Neuronal stem cell (in vitro differentiated cells): ENCODE measurements at regions not wholly inside any gene's neighbourhood (a gene's known extent, or its start where the extent isn't known, plus 50 kb on each side); places are given as distances from the start of the nearest gene placed in this dataset.

Experiments used
- DNase-seq: peaks from one replicate; pipeline ENCODE4 v3.0.0-alpha.2; 2013; ENCODE audit warnings: low spot score
- H2AFZ ChIP-seq: one replicate; pipeline ENCODE4 v1.6.1; 2013; ENCODE audit warnings: mild to moderate bottlenecking, low read length, inconsistent platforms
- H2AK5ac ChIP-seq: 2 replicates; pipeline ENCODE4 v1.6.1; 2013; ENCODE audit warnings: low read depth, mild to moderate bottlenecking, inconsistent platforms, low read length, moderate library complexity, mixed read lengths
- H2BK120ac ChIP-seq: 2 replicates; pipeline ENCODE4 v1.6.1; 2013; ENCODE audit warnings: low read depth, mild to moderate bottlenecking, inconsistent platforms, low read length, moderate library complexity, mixed read lengths
- H2BK12ac ChIP-seq: one replicate; pipeline ENCODE4 v1.6.1; 2013; ENCODE audit warnings: low read length, inconsistent platforms
- H2BK15ac ChIP-seq: 2 replicates; pipeline ENCODE4 v1.6.1; 2013; ENCODE audit warnings: mild to moderate bottlenecking, low read length, inconsistent platforms, mixed read lengths
- H2BK5ac ChIP-seq: one replicate; pipeline ENCODE4 v1.6.1; 2013; ENCODE audit warnings: inconsistent platforms, mild to moderate bottlenecking, low read length, moderate library complexity
- H3K14ac ChIP-seq: one replicate; pipeline ENCODE4 v1.6.1; 2013; ENCODE audit warnings: low read length, inconsistent platforms
- H3K18ac ChIP-seq: 2 replicates; pipeline ENCODE4 v1.6.1; 2013; ENCODE audit warnings: low read length, inconsistent platforms
- H3K23ac ChIP-seq: 2 replicates; pipeline ENCODE4 v1.6.1; 2013; ENCODE audit warnings: low read depth, mild to moderate bottlenecking, mixed read lengths, low read length, inconsistent platforms; ENCODE audit not compliant: poor library complexity
- H3K27ac ChIP-seq: replicated peaks from 3 replicates; pipeline ENCODE4 v1.5.1; 2013; ENCODE audit warnings: low read length, inconsistent platforms
- H3K27me3 ChIP-seq, 3 experiments: 2 replicates each; pipeline ENCODE4 v1.6.1; 2013; ENCODE audit warnings: low read length in 3 of 3, mild to moderate bottlenecking in 2 of 3, inconsistent platforms in 1 of 3, low read depth in 1 of 3, mixed read lengths in 1 of 3, moderate library complexity in 1 of 3; ENCODE audit not compliant: control insufficient read depth in 3 of 3, insufficient read depth in 3 of 3
- H3K36me3 ChIP-seq, 2 donors: replicated peaks in 1 of 2; 2 replicates each; pipeline ENCODE4 v1.6.1; 2013; ENCODE audit warnings: low read length in 2 of 2; ENCODE audit not compliant: control insufficient read depth in 2 of 2, insufficient read depth in 2 of 2
- H3K4ac ChIP-seq: 2 replicates; pipeline ENCODE4 v1.6.1; 2013; ENCODE audit warnings: inconsistent platforms, mild to moderate bottlenecking, low read length, moderate library complexity
- H3K4me1 ChIP-seq, 2 donors: 1 replicate in 1 of 2; 2 replicates in 1 of 2; pipeline ENCODE4 v1.6.1; 2013; ENCODE audit warnings: low read length in 2 of 2, low read depth in 1 of 2; ENCODE audit not compliant: control insufficient read depth in 2 of 2, insufficient read depth in 1 of 2
- H3K4me2 ChIP-seq: one replicate; pipeline ENCODE4 v1.6.1; 2013; ENCODE audit warnings: mild to moderate bottlenecking, low read length, inconsistent platforms; ENCODE audit not compliant: insufficient read depth, poor library complexity, severe bottlenecking
- H3K4me3 ChIP-seq, 2 donors: 2 replicates each; pipeline ENCODE4 v1.5.1; 2013; ENCODE audit warnings: low read length in 2 of 2, mild to moderate bottlenecking in 2 of 2, inconsistent platforms in 1 of 2, moderate library complexity in 1 of 2
- H3K79me1 ChIP-seq: one replicate; pipeline ENCODE4 v1.6.1; 2013; ENCODE audit warnings: low read depth, mild to moderate bottlenecking, inconsistent platforms, low read length, moderate library complexity
- H3K9ac ChIP-seq: one replicate; pipeline ENCODE4 v1.6.1; 2013; ENCODE audit warnings: mild to moderate bottlenecking, low read depth, low read length, inconsistent platforms; ENCODE audit not compliant: poor library complexity
- H3K9me3 ChIP-seq, 2 donors: replicated peaks in 1 of 2; 2 replicates each; pipeline versions ENCODE3 to v1.6.1; 2013; ENCODE audit warnings: low read length in 2 of 2, mild to moderate bottlenecking in 2 of 2, inconsistent platforms in 1 of 2, low read depth in 1 of 2, mixed read lengths in 1 of 2, moderate library complexity in 1 of 2; ENCODE audit not compliant: control insufficient read depth in 2 of 2, insufficient read depth in 1 of 2
- H4K8ac ChIP-seq: one replicate; pipeline ENCODE4 v1.6.1; 2013; ENCODE audit warnings: low read depth, mild to moderate bottlenecking, inconsistent platforms, low read length, moderate library complexity
- H4K91ac ChIP-seq: one replicate; pipeline ENCODE4 v1.6.1; 2013; ENCODE audit warnings: low read length, low read depth, mild to moderate bottlenecking, inconsistent platforms; ENCODE audit not compliant: poor library complexity
- WGBS, 2 donors: extraction: QIAGEN DNeasy Blood & Tissue Kit; methylation state at CpG; one replicate each; pipeline ENCODE4 v1.1.7; 2013; ENCODE audit warnings: missing lambda C conversion rate in 2 of 2, mixed read lengths in 1 of 2; ENCODE audit not compliant: insufficient read length in 2 of 2, insufficient replicate concordance in 1 of 2; ENCODE audit errors: extremely low coverage in 2 of 2; 5-methylcytosine and 5-hydroxymethylcytosine counted together

GRCh38 chr15:95822961-95823360 is 507.5 kb upstream of the NR2F2 start:
- Histone ChIP-seq H4K8ac (no peak overlapping the region), H3K27ac (no peak overlapping the region), H2BK12ac (no peak overlapping the region), H2AK5ac (no peak overlapping the region), H3K9me3 (peaks cover 0 to 6% of the 10 kb centered on the region in 2 donors), H3K4me1 (peaks cover 0 to 2% of the 10 kb centered on the region in 2 donors), H2BK5ac (peak overlapping the region; percentile 56), H3K4ac (no peak overlapping the region), H3K27me3 (no peaks in the 10 kb centered on the region), H3K4me3 (no peak overlapping the region), H3K18ac (peak overlapping the region; percentile 49), H3K23ac (no peak overlapping the region), H2BK120ac (no peak overlapping the region), H3K79me1 (no peaks in the 10 kb centered on the region), H2BK15ac (no peak overlapping the region), H3K9ac (no peak overlapping the region), H3K36me3 (no peaks in the 10 kb centered on the region), H2AFZ (no peak overlapping the region), H3K14ac (no peak overlapping the region), H3K4me2 (no peak overlapping the region), H4K91ac (no peak overlapping the region)
- DNase-seq = no peak
- whole genome bisulfite sequencing, 2 donors = no CpG with 5 or more reads among the region's 7 CpGs

DNA sequence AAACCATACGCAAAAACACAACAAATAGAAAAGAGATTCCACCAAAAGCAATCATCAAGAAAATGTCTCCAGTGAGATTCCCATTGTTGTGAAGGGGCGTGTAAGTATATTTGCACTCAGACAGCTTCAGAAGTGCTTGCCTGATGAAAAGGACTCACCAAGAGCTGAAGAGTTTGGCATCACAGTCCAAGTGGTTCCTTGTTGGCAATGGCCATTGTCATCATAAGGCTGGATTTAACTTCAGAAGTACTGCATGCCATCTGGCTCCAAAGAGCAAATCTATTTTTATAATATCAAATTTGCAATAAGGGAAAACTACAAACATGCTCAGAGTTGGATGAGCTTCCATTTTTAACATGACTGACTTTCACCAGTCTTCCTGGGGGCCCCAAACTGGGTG is 505.3 kb upstream of the NR2F2 start:
- no peak for DNase-seq
- Histone ChIP-seq H3K23ac (no peak overlapping the region), H3K27ac (no peak overlapping the region), H3K9ac (no peak overlapping the region), H2BK5ac (no peak overlapping the region), H3K4me1 (peaks cover 9% of the 10 kb centered on the region in 2 donors), H3K79me1 (no peaks in the 10 kb centered on the region), H2AFZ (peak overlapping the region; percentile 18), H3K4me2 (no peak overlapping the region), H2BK120ac (no peak overlapping the region), H3K9me3 (peaks cover 0 to 6% of the 10 kb centered on the region in 2 donors), H3K4me3 (no peak overlapping the region), H3K14ac (no peak overlapping the region), H2BK12ac (no peak overlapping the region), H2AK5ac (no peak overlapping the region), H3K4ac (no peak overlapping the region), H4K91ac (no peak overlapping the region), H3K36me3 (no peaks in the 10 kb centered on the region), H2BK15ac (no peak overlapping the region), H3K18ac (no peak overlapping the region), H4K8ac (no peak overlapping the region), H3K27me3 (no peaks in the 10 kb centered on the region)
- WGBS, 2 donors = no CpG with 5 or more reads among the region's 2 CpGs

GRCh38 chr15:95825671-95826411 is 504.7 kb upstream of the NR2F2 start:
- H2BK12ac ChIP-seq = no peak overlapping the region
- peaks cover 9 to 11% of the 10 kb centered on the region in 2 donors for H3K4me1 ChIP-seq
- H2AFZ ChIP-seq = peak overlapping the region; percentile 18
- H3K23ac ChIP-seq = no peak overlapping the region
- no peak overlapping the region for H2BK15ac ChIP-seq
- H3K18ac ChIP-seq = no peak overlapping the region
- no peak overlapping the region for H3K9ac ChIP-seq
- H3K27me3 ChIP-seq = no peaks in the 10 kb centered on the region
- no peak overlapping the region for H4K8ac ChIP-seq
- H3K4me3 ChIP-seq = no peak overlapping the region
- H2BK120ac ChIP-seq = no peak overlapping the region
- H3K4ac ChIP-seq = no peak overlapping the region
- no peaks in the 10 kb centered on the region for H3K79me1 ChIP-seq
- H3K4me2 ChIP-seq = no peak overlapping the region
- no peak overlapping the region for H2BK5ac ChIP-seq
- DNase-seq = no peak
- no peak overlapping the region for H4K91ac ChIP-seq
- no peak overlapping the region for H2AK5ac ChIP-seq
- no CpG with 5 or more reads among the region's 8 CpGs for WGBS, 2 donors
- H3K27ac ChIP-seq = no peak overlapping the region
- H3K9me3 ChIP-seq = peaks cover 0 to 6% of the 10 kb centered on the region in 2 donors
- H3K36me3 ChIP-seq = no peaks in the 10 kb centered on the region
- H3K14ac ChIP-seq = no peak overlapping the region

GRCh38 chr15:95826412-95827195 is 503.9 kb upstream of the NR2F2 start:
- H3K9ac ChIP-seq = no peak overlapping the region
- no peak overlapping the region for H2BK15ac ChIP-seq
- H3K79me1 ChIP-seq = no peaks in the 10 kb centered on the region
- no peak overlapping the region for H2AFZ ChIP-seq
- no peak overlapping the region for H3K27ac ChIP-seq
- H3K23ac ChIP-seq = no peak overlapping the region
- no peak for DNase-seq
- no peak overlapping the region for H2BK5ac ChIP-seq
- no peak overlapping the region for H4K91ac ChIP-seq
- H3K36me3 ChIP-seq = no peaks in the 10 kb centered on the region
- H2AK5ac ChIP-seq = no peak overlapping the region
- peaks cover 0 to 6% of the 10 kb centered on the region in 2 donors for H3K9me3 ChIP-seq
- no CpG with 5 or more reads among the region's 8 CpGs for WGBS, 2 donors
- no peak overlapping the region for H4K8ac ChIP-seq
- no peak overlapping the region for H3K14ac ChIP-seq
- H3K4me2 ChIP-seq = no peak overlapping the region
- no peak overlapping the region for H2BK12ac ChIP-seq
- peaks cover 9 to 11% of the 10 kb centered on the region in 2 donors for H3K4me1 ChIP-seq
- no peak overlapping the region for H3K4ac ChIP-seq
- H3K27me3 ChIP-seq = no peaks in the 10 kb centered on the region
- no peak overlapping the region for H2BK120ac ChIP-seq
- no peak overlapping the region for H3K18ac ChIP-seq
- no peak overlapping the region for H3K4me3 ChIP-seq
